Mesodermal cell (in vitro differentiated cells): ENCODE measurements at regions not wholly inside any gene's neighbourhood (a gene's known extent, or its start where the extent isn't known, plus 50 kb on each side); places are given as distances from the start of the nearest gene placed in this dataset.

Experiments
- H3K27ac ChIP-seq: 2 replicates; pipeline ENCODE4 v1.7.0; 2013; ENCODE audit warnings: mild to moderate bottlenecking, low read depth, low read length, moderate library complexity; ENCODE audit not compliant: severe bottlenecking
- H3K36me3 ChIP-seq: 2 replicates; pipeline ENCODE4 v1.7.1; 2013; ENCODE audit warnings: mild to moderate bottlenecking, low read length, moderate library complexity; ENCODE audit not compliant: control insufficient read depth, insufficient read depth
- H3K4me1 ChIP-seq: one replicate; pipeline ENCODE4 v1.7.1; 2013; ENCODE audit warnings: mild to moderate bottlenecking, low read length; ENCODE audit not compliant: insufficient read depth, control insufficient read depth, poor library complexity, severe bottlenecking
- H3K4me3 ChIP-seq: 2 replicates; pipeline ENCODE4 v1.7.0; 2013; ENCODE audit warnings: low read length, control low read depth, mild to moderate bottlenecking; ENCODE audit not compliant: insufficient read depth, poor library complexity, severe bottlenecking; ENCODE audit errors: extremely low read depth
- H3K9me3 ChIP-seq: 2 replicates; pipeline ENCODE4 v1.7.1; 2013; ENCODE audit warnings: mild to moderate bottlenecking, low read length, moderate library complexity; ENCODE audit not compliant: control insufficient read depth
- WGBS, 2 experiments: methylation state at CpG; one replicate each; pipeline ENCODE4 v1.1.5; 2013; ENCODE audit warnings: missing lambda C conversion rate in 2 of 2; ENCODE audit not compliant: insufficient coverage in 2 of 2; 5-methylcytosine and 5-hydroxymethylcytosine counted together

DNA sequence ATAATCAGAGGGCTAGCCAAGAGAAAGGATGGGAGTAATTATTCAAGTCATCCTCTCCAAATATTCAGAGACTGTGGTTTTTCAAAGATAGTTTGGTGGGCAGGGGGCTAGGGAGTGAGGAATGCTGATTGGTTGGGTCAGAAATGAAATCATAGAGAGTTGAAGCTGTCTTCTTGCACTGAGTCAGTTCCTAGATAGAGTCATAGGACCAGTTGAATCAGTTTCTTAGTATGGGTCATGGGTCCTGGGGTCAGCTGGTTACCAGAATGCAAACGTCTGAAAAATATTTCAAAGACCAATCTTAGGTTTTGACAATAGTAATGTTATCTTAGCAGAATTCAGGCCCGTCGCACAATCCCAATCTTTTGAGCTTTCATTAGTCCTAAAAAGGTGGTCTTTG lies 171.4 kb upstream of the SPATS2L start:
- Histone ChIP-seq H3K36me3 (no peaks in the 10 kb centered on the region), H3K4me3 (no peak overlapping the region), H3K27ac (no peak overlapping the region), H3K4me1 (peaks cover 17% of the 10 kb centered on the region), H3K9me3 (peaks cover 19% of the 10 kb centered on the region)
- 94 to 100% methylated on average over 2 to 3 of the region's 3 CpGs for WGBS, 2 experiments

DNA sequence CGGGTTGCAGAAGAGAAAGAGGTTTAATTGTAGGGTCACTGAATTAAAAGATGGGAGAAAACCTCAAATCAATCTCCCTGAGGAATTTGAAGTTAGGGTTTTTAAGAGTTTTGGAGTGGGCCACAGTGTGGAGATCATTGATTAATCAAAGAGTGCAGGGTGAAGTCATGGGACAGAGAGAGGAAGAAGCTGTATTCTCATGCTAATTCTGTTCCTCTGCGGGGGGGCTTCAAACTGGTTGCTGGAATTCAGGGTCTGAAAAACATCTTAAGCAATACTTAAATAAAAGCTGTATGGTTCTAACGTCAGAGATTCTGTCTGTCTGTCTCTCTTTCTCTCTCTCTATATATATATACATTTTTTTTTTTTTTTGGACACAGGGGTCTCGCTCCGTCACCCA lies 169.8 kb upstream of the SPATS2L start:
- Histone ChIP-seq H3K9me3 (peaks cover 19% of the 10 kb centered on the region), H3K27ac (no peak overlapping the region), H3K4me3 (no peak overlapping the region), H3K36me3 (no peaks in the 10 kb centered on the region), H3K4me1 (peaks cover 10% of the 10 kb centered on the region)
- 60% methylated on average over 1 of the region's 5 CpGs; no CpG with 5 or more reads in 1 of the 2 experiments for WGBS, 2 experiments

DNA sequence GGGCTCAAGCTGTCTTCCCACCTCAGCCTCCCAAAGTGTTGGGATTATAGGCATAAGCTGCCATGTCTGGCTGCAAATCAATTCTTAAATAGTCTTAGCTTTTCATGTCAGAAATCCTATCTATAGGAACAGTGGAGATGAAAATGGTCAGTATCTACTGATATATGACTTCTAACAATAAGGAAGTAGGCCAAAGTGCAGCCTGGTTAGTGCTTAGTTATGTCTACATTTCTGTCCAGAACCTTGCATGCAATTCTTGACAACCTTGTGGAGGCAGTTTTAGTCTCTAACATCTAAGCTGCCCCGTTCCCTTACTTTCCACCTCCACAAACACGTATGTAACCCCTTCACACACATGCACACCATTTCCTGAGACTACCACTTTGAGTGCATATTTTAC lies 169.2 kb upstream of the SPATS2L start:
- Histone ChIP-seq H3K36me3 (no peaks in the 10 kb centered on the region), H3K9me3 (peaks cover 19% of the 10 kb centered on the region), H3K4me1 (peaks cover 10% of the 10 kb centered on the region), H3K4me3 (no peak overlapping the region), H3K27ac (no peak overlapping the region)
- 80 to 90% methylated on average over 2 of the region's 2 CpGs for WGBS, 2 experiments

DNA sequence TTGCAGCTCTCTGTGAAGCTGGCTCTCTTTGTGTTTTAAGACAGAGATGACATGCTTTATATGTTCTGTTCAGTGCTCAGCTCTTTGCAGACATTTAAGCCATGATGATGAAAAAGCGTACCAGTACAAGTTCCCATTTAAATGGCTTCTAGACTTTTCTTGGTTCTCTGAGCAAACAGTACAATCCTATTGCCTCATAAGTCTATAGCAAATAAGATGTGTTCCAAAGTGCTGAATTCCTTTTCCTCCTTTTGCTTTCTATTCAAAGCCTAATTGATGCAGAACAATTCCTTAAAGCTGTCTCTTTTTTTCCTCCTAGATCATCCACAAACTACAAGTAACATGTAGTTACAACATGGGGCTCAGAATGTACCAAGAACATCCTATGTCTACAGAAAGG lies 168.8 kb upstream of the SPATS2L start:
- Histone ChIP-seq H3K4me1 (peaks cover 10% of the 10 kb centered on the region), H3K27ac (peak overlapping the region; percentile 62), H3K9me3 (peaks cover 19% of the 10 kb centered on the region), H3K36me3 (no peaks in the 10 kb centered on the region), H3K4me3 (no peak overlapping the region)
- WGBS, 2 experiments, result 88 to 100% methylated on average over 1 of the region's 1 CpG

DNA sequence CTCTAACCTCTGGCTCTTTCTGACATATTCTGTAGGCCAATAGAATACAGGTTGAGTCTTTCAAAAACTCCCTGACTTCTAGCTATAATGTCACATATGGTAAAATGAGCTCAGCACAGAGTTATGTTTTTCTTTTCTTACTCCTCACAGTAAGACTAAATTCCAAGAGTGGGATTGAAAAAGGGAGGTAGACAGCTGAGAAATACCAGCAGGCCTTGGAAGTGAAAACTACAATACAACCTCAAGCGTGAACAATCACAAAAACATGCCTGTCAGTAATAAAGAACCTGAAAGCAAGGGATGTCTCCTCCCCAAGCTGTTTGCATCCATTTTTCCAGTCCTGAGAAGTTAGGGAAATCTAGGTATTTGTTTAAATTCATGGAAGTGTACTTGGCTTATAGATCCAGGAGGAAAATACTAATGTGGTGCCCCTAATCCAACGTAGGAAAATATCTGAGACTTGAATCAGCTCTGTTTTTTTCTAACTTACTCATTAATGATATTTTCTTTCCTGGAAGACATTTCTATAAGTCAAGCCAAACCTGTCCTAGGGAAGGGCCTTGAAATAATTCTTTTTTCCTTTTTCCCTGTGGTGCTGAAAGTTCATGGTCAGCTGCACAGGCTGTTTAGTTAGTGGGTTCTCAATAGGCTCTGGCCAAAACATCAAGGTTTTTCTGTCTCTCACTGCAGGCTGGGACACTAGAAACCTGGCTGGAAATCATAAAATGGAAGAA lies 167.9 kb upstream of the SPATS2L start:
- no peak overlapping the region for H3K4me3 ChIP-seq
- peaks cover 19% of the 10 kb centered on the region for H3K9me3 ChIP-seq
- peak overlapping the region; percentile 62 for H3K27ac ChIP-seq
- WGBS, 2 experiments, result 100% methylated on average over 1 of the region's 2 CpGs; no CpG with 5 or more reads in 1 of the 2 experiments
- H3K36me3 ChIP-seq, result no peaks in the 10 kb centered on the region
- peaks cover 10% of the 10 kb centered on the region for H3K4me1 ChIP-seq

DNA sequence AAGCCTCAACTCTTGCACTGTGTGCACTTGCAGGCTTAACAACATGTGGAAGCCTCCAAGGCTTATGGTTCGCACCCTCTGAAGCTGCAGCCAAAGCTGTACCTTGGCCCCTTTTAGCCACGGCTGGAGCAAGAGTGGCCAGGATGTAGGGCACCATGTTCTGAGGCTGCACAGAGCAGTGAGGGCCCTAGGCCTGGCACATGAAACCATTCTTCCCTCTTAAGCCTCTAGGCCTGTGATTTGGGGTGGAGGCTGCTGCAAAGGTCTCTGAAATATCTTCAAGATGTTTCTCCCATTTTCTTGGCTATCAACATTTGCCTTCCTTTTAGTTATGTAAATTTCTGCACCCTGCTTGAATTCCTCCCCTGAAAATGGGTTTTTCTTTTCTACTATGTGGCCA lies 161.9 kb upstream of the SPATS2L start:
- Histone ChIP-seq H3K4me1 (no peaks in the 10 kb centered on the region), H3K27ac (no peak overlapping the region), H3K4me3 (no peak overlapping the region), H3K9me3 (no peaks in the 10 kb centered on the region), H3K36me3 (no peaks in the 10 kb centered on the region)
- 70 to 86% methylated on average over 1 to 2 of the region's 2 CpGs for WGBS, 2 experiments

DNA sequence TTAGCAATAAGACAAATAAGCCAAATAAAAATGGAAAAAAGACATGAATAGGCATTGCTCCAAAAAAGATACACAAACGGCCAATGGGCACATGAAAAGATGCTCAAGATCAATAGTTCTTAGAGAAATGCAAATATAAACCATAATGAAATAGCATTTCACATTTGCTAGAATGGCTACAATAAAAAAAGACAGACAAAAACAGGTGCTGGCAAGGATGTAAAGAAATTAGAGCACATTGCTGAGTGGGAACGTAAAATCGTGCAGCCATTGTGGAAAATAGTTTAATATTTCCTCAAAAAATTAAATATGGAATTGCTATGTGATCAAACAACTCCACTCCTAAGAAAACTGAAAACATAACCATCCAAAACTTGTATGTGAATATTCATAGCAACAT lies 160.0 kb upstream of the SPATS2L start:
- H3K9me3 ChIP-seq, result peaks cover 4% of the 10 kb centered on the region

DNA sequence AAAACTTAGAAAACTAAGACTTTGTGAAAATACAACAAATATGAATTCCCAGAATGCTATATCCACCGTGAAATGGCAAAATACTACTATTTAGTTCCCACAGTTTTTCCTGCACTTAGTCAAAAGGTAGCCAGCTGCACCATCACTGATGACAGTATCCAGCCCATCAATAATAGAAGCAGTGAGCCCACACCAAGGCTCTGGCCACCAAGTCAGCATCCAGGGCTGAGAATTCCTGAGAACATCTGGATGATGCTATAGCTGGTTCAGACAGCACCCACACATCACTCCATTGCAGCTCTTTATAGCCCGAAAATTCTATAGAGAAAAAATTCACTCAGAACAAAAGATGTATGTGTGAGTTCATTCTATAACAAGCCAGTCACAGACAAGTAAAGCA lies 159.1 kb upstream of the SPATS2L start:
- Histone ChIP-seq H3K9me3 (peaks cover 4% of the 10 kb centered on the region), H3K4me1 (no peaks in the 10 kb centered on the region), H3K27ac (no peak overlapping the region), H3K36me3 (no peaks in the 10 kb centered on the region), H3K4me3 (no peak overlapping the region)
- 83 to 100% methylated on average over 1 of the region's 2 CpGs for WGBS, 2 experiments

More for the DNA sequence above, 160.0 kb upstream of the SPATS2L start:
- Histone ChIP-seq H3K4me3 (no peak overlapping the region), H3K4me1 (no peaks in the 10 kb centered on the region), H3K27ac (no peak overlapping the region), H3K36me3 (no peaks in the 10 kb centered on the region)
- WGBS, 2 experiments, result 80% methylated on average over 1 of the region's 3 CpGs; no CpG with 5 or more reads in 1 of the 2 experiments

DNA sequence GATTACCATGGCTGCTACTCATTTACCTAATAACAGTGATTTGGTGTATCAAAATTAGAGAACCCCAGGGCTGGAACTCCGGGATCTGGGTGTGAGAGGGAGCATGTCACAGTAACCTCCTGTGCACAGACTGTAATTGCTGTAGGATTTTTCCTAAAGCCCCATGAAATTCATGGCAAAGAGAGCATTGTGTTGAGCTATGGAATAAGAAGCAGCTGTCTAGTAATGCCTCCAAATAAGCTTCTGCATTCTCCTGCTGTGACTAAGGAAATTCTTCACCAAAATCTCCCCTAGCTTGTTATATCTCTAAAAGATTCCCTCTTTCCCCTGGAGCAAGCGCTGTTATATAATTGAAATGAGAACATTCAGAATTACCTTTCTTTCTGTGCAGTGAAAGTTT lies 158.1 kb upstream of the SPATS2L start:
- Histone ChIP-seq H3K4me1 (no peaks in the 10 kb centered on the region), H3K4me3 (no peak overlapping the region), H3K36me3 (no peaks in the 10 kb centered on the region), H3K27ac (no peak overlapping the region), H3K9me3 (peaks cover 4% of the 10 kb centered on the region)
- 80% methylated on average over 1 of the region's 2 CpGs; no CpG with 5 or more reads in 1 of the 2 experiments for WGBS, 2 experiments

DNA sequence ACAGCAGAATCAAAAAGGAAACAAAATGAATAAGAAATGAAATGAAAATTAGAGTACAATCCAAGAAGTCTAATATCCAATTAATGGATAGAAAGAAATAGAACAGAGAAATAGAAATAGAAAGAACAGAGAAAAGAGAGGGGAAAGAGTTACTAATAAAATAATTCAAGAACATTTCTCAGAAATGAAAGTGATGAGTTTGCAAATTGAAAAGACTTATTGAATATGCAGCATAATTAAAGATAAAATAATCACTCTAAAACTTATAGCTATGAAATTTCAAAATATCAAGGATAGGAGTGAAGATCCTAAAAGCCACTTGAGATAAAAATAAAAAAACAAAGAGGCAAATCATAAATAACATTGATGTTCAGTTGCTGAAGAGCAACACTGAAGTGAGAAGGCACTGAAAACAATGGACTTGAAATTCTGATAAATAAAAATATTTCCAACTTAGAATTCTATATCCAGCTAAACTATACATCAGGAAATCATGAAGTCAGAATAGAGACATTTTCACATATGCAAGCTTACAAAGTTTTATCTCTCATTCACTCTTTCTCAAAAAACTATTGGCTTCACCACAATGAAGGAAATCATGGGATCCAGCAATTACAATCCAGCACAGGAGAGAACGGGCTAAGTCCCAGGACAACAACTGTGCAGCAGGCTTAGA lies 155.9 kb upstream of the SPATS2L start:
- no peaks in the 10 kb centered on the region for H3K36me3 ChIP-seq
- WGBS, 2 experiments, result no CpG with 5 or more reads among the region's 1 CpG
- peaks cover 4% of the 10 kb centered on the region for H3K9me3 ChIP-seq
- no peak overlapping the region for H3K27ac ChIP-seq
- no peak overlapping the region for H3K4me3 ChIP-seq
- no peaks in the 10 kb centered on the region for H3K4me1 ChIP-seq

DNA sequence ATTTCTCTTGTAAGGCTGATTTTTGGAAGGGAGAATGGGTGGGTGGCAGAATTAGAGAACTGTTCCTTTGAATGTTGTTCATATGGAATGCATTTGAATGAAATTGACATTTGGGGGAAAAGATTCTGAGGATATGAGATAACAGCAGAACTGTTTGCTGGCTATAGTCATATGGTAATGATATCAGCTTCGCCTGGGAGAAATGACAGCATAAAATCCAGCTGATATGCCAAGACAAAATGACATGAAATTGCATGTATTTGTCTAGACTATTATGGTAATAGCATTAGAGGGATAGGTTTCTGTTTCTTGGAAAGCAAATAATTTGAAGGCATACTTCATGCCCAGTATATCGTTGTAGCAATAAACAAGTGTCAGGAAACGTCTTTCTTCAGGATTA lies 150.8 kb upstream of the SPATS2L start:
- WGBS, 2 experiments, result 100% methylated on average over 1 of the region's 3 CpGs
- Histone ChIP-seq H3K4me1 (peaks cover 27% of the 10 kb centered on the region), H3K4me3 (no peak overlapping the region), H3K9me3 (peaks cover 4% of the 10 kb centered on the region), H3K36me3 (no peaks in the 10 kb centered on the region), H3K27ac (no peak overlapping the region)
